Mesenchymal stem cell (in vitro differentiated cells and primary cell): ENCODE measurements at regions not wholly inside any gene's neighbourhood (a gene's known extent, or its start where the extent isn't known, plus 50 kb on each side); places are given as distances from the start of the nearest gene placed in this dataset.
A peak's percentile ranks its signal among the peaks of the same experiment; 100 is the strongest.

Experiments
- DNase-seq: peaks from one replicate; pipeline ENCODE4 v3.0.0-alpha.2; 2013
- H2AFZ ChIP-seq: one replicate; pipeline ENCODE4 v1.6.1; 2013; ENCODE audit warnings: low read depth, mild to moderate bottlenecking, control low read depth, inconsistent platforms, low read length, moderate library complexity
- H2AK5ac ChIP-seq: 2 replicates; pipeline ENCODE4 v1.6.1; 2013; ENCODE audit warnings: low read length, moderate library complexity, mild to moderate bottlenecking, inconsistent platforms; ENCODE audit not compliant: severe bottlenecking
- H2BK120ac ChIP-seq: one replicate; pipeline ENCODE4 v1.6.1; 2013; ENCODE audit warnings: low read depth, mild to moderate bottlenecking, inconsistent platforms, low read length, moderate library complexity
- H2BK12ac ChIP-seq, 2 experiments: one replicate each; pipeline ENCODE4 v1.6.1; 2013; ENCODE audit warnings: inconsistent platforms in 2 of 2, low read length in 2 of 2, mild to moderate bottlenecking in 2 of 2, moderate library complexity in 2 of 2, control low read depth in 1 of 2
- H2BK15ac ChIP-seq: one replicate; pipeline ENCODE4 v1.6.1; 2013; ENCODE audit warnings: mild to moderate bottlenecking, low read depth, inconsistent platforms; ENCODE audit not compliant: poor library complexity, severe bottlenecking
- H2BK5ac ChIP-seq: 2 replicates; pipeline ENCODE4 v1.6.1; 2013; ENCODE audit warnings: low read depth, mild to moderate bottlenecking, low read length, control low read depth, inconsistent platforms; ENCODE audit not compliant: poor library complexity, severe bottlenecking
- H3K14ac ChIP-seq, 2 experiments: one replicate each; pipeline ENCODE4 v1.6.1; 2013; ENCODE audit warnings: inconsistent platforms in 2 of 2, low read length in 2 of 2, control low read depth in 1 of 2, mild to moderate bottlenecking in 1 of 2, moderate library complexity in 1 of 2
- H3K18ac ChIP-seq, 2 experiments: one replicate each; pipeline ENCODE4 v1.6.1; 2013; ENCODE audit warnings: inconsistent platforms in 2 of 2, low read length in 2 of 2, control low read depth in 1 of 2, low read depth in 1 of 2, mild to moderate bottlenecking in 1 of 2
- H3K23ac ChIP-seq, 2 experiments: one replicate each; pipeline ENCODE4 v1.6.1; 2013; ENCODE audit warnings: inconsistent platforms in 2 of 2, low read length in 2 of 2, mild to moderate bottlenecking in 2 of 2, moderate library complexity in 2 of 2, control low read depth in 1 of 2
- H3K27ac ChIP-seq: 2 replicates; pipeline ENCODE4 v1.5.1; 2013; ENCODE audit warnings: mild to moderate bottlenecking, moderate library complexity, low read length, control low read depth, inconsistent platforms; ENCODE audit not compliant: poor library complexity, severe bottlenecking
- H3K27me3 ChIP-seq, 2 experiments: 2 replicates each; pipeline versions ENCODE4 v1.6.1 to v1.7.0; 2013; ENCODE audit warnings: low read length in 2 of 2, mild to moderate bottlenecking in 2 of 2, moderate library complexity in 2 of 2, control low read depth in 1 of 2, inconsistent platforms in 1 of 2; ENCODE audit not compliant: control insufficient read depth in 1 of 2, insufficient read depth in 1 of 2
- H3K36me3 ChIP-seq, 2 experiments: 2 replicates each; pipeline versions ENCODE4 v1.6.1 to v1.7.0; 2013; ENCODE audit warnings: low read length in 2 of 2, control low read depth in 1 of 2, inconsistent platforms in 1 of 2, low read depth in 1 of 2, mild to moderate bottlenecking in 1 of 2; ENCODE audit not compliant: insufficient read depth in 2 of 2, control insufficient read depth in 1 of 2
- H3K4ac ChIP-seq, 2 experiments: one replicate each; pipeline ENCODE4 v1.6.1; 2013; ENCODE audit warnings: inconsistent platforms in 2 of 2, low read length in 2 of 2, mild to moderate bottlenecking in 2 of 2, moderate library complexity in 2 of 2, control low read depth in 1 of 2, low read depth in 1 of 2
- H3K4me1 ChIP-seq: 2 replicates; pipeline ENCODE4 v1.6.1; 2013; ENCODE audit warnings: low read depth, low read length, control low read depth; ENCODE audit not compliant: control insufficient read depth, insufficient read depth
- H3K4me2 ChIP-seq: 2 replicates; pipeline ENCODE4 v1.6.1; 2013; ENCODE audit warnings: low read length, mild to moderate bottlenecking, inconsistent platforms; ENCODE audit not compliant: poor library complexity, severe bottlenecking
- H3K4me3 ChIP-seq, 2 experiments: 2 replicates each; pipeline versions ENCODE4 v1.5.1 to v1.7.0; 2013; ENCODE audit warnings: low read length in 2 of 2, mild to moderate bottlenecking in 2 of 2, control low read depth in 1 of 2, low read depth in 1 of 2; ENCODE audit not compliant: insufficient read depth in 1 of 2
- H3K79me1 ChIP-seq: replicated peaks from 2 replicates; pipeline ENCODE4 v1.6.1; 2013; ENCODE audit warnings: mild to moderate bottlenecking, control low read depth, low read length, inconsistent platforms; ENCODE audit not compliant: poor library complexity, severe bottlenecking
- H3K9ac ChIP-seq: 2 replicates; pipeline ENCODE4 v1.7.0; 2013; ENCODE audit warnings: mild to moderate bottlenecking, low read length, moderate library complexity
- H3K9me3 ChIP-seq: 2 replicates; pipeline ENCODE4 v1.7.0; 2013; ENCODE audit warnings: mild to moderate bottlenecking, low read length; ENCODE audit not compliant: control insufficient read depth
- H4K8ac ChIP-seq: one replicate; pipeline ENCODE4 v1.6.1; 2013; ENCODE audit warnings: inconsistent platforms, mild to moderate bottlenecking, low read length, moderate library complexity
- H4K91ac ChIP-seq: one replicate; pipeline ENCODE4 v1.6.1; 2013; ENCODE audit warnings: mild to moderate bottlenecking, low read length, inconsistent platforms
- WGBS: methylation state at CpG from one replicate; pipeline ENCODE4 v1.1.7; 2013; ENCODE audit warnings: mixed read lengths; 5-methylcytosine and 5-hydroxymethylcytosine counted together

DNA sequence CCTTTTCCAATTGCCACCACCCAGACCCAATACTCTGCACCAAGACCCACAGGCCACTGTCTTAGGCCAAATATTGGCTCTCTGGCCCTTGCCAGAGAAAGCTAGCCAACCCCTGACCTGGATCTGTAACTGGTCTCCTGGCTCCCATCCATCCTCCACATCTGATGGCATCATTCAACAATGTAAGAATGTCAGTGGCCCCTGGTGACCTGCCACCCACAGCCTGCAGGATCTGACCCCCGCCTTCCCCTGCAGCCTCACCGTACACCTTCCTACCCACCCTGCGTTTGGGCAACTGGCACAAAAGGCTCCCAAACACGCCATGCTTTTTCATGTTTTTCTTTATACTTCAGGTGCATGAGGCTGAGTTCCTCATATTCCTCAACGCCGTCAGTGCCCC is 60.0 kb upstream of the ASAP2 start:
- Histone ChIP-seq H4K8ac (no peak overlapping the region), H3K18ac (no peak overlapping the region), H4K91ac (peak overlapping the region; percentile 64), H3K4me3 (no peak overlapping the region), H3K9ac (no peak overlapping the region), H2BK15ac (no peak overlapping the region), H2AFZ (no peak overlapping the region), H3K4ac (no peak overlapping the region), H3K36me3 (peaks cover 0 to 3% of the 10 kb centered on the region in 2 experiments), H3K14ac (no peak overlapping the region), H3K4me1 (peaks cover 9% of the 10 kb centered on the region), H3K79me1 (no peaks in the 10 kb centered on the region), H3K27me3 (no peaks in the 10 kb centered on the region), H3K23ac (no peak overlapping the region), H3K4me2 (no peak overlapping the region), H3K27ac (no peak overlapping the region), H2BK5ac (no peak overlapping the region), H3K9me3 (no peaks in the 10 kb centered on the region), H2BK120ac (no peak overlapping the region), H2BK12ac (peak overlapping the region in 1 of 2 experiments; percentile 29), H2AK5ac (no peak overlapping the region)
- WGBS = 98% methylated on average over 6 of the region's 6 CpGs
- DNase-seq = no peak

DNA sequence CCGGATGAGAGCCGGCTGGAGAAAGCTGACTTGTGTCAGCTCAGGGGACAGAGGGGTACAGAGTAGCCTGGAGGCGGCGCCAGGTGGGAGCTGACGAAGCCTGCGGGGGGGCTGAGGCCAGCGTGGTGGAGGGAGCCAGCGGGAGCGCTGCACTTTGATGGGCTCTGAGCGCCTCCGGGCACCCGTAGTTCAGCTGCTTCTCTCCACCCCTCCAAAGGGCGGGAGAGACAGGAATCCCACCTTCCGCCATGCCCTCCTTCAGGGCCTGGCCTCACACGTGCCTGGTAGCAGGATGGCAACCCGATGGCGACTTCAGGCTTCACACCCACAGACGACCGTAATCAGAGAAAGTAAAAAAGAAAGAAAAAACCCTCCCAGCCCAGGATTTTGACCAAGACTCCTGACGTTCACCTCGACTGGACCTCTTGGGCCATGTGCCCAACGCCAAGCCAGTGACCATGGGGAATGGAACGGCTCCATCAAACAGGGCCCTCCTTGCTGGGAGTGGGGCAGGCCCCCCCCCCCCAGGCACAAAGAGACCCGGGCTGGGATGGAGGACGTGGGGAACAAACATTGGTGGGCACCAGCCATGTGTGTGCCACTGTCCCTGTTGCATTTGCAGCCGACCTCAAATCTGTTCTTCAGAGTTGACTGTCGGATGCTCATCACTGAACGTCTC is 60.7 kb upstream of the ASAP2 start:
- Histone ChIP-seq H2BK120ac (no peak overlapping the region), H3K4ac (no peak overlapping the region), H3K36me3 (peaks cover 0 to 3% of the 10 kb centered on the region in 2 experiments), H3K27me3 (no peaks in the 10 kb centered on the region), H3K4me1 (peaks cover 11% of the 10 kb centered on the region), H3K23ac (no peak overlapping the region), H2AK5ac (no peak overlapping the region), H3K9ac (no peak overlapping the region), H3K14ac (no peak overlapping the region), H3K27ac (no peak overlapping the region), H4K91ac (peak overlapping the region; percentile 9), H3K4me3 (no peak overlapping the region), H4K8ac (no peak overlapping the region), H2BK12ac (peak overlapping the region in 1 of 2 experiments; percentile 57), H2BK5ac (no peak overlapping the region), H3K79me1 (no peaks in the 10 kb centered on the region), H3K18ac (no peak overlapping the region), H3K4me2 (no peak overlapping the region), H3K9me3 (no peaks in the 10 kb centered on the region), H2BK15ac (peak overlapping the region; percentile 1), H2AFZ (no peak overlapping the region)
- DNase-seq = no peak
- WGBS = 87% methylated on average over 27 of the region's 28 CpGs

DNA sequence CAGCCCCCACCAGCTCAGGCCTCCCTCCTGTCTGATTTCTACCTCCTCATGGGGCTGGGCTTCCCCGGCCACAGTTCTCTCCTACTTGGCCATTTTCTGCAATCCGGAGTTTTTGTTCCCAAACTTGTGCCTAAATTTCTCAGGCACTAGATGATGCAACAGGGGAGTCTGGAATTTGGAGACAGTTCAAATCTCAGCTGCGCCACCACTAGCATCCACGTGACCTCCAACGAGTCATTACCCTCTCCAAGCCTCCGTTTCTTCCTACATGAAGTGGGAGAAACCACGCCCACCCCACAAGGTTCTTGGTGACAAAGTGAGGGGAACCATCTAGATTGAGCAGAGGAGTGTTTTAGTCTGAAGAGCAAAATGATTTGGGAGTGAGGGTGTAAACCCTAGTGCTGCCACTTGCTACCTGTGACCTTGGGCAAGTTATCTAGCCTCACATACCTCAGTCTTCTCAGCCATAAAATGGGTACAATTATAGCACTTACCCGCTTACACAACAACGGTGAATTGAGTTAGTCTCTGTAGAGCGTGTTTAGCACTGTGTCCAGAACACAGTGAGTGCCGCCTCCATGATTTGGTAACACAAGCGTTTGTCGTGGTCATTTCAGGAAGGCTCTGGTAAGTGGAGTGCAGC is 61.4 kb upstream of the ASAP2 start:
- H4K8ac ChIP-seq = peak overlapping the region; percentile 28
- peak overlapping the region in 1 of 2 experiments; percentile 90 for H2BK12ac ChIP-seq
- peak overlapping the region; percentile 36 for H3K9ac ChIP-seq
- no peaks in the 10 kb centered on the region for H3K79me1 ChIP-seq
- H2AK5ac ChIP-seq = no peak overlapping the region
- peaks cover 11% of the 10 kb centered on the region for H3K4me1 ChIP-seq
- 87% methylated on average over 9 of the region's 13 CpGs for WGBS
- H2BK5ac ChIP-seq = no peak overlapping the region
- no peak overlapping the region for H2AFZ ChIP-seq
- no peak overlapping the region for H3K18ac ChIP-seq
- H3K36me3 ChIP-seq = peaks cover 0 to 3% of the 10 kb centered on the region in 2 experiments
- no peak overlapping the region for H2BK120ac ChIP-seq
- no peak overlapping the region for H3K4me3 ChIP-seq
- H3K14ac ChIP-seq = peak overlapping the region in 1 of 2 experiments; percentile 71
- H3K27me3 ChIP-seq = no peaks in the 10 kb centered on the region
- peak overlapping the region; percentile 1 for H2BK15ac ChIP-seq
- H3K23ac ChIP-seq = no peak overlapping the region
- H3K4ac ChIP-seq = no peak overlapping the region
- peak overlapping the region; percentile 9 for H4K91ac ChIP-seq
- H3K27ac ChIP-seq = no peak overlapping the region
- H3K9me3 ChIP-seq = no peaks in the 10 kb centered on the region
- no peak overlapping the region for H3K4me2 ChIP-seq
- DNase-seq = peak; percentile 12

DNA sequence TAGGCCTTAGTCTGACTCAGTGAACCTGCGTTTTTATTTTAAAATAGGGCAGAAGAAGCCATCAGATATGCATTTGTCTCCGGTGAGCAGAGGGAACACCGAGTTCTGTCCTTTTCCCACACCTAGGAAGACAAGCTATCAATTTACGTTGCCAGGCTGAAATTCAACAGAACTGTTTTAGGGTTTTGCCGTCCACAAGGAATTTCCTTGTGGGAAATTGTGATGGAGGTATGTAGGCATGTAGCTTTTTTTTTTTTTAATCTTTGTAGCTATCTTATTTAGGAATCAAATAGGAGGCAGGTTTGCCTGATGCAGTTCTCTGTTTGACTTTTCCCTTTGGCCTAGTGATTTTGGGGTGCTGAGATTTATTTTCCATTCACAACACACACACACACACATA is 62.0 kb upstream of the ASAP2 start:
- Histone ChIP-seq H3K4me3 (no peak overlapping the region), H2AFZ (no peak overlapping the region), H3K27ac (no peak overlapping the region), H2BK5ac (no peak overlapping the region), H3K14ac (no peak overlapping the region), H3K4me2 (no peak overlapping the region), H3K18ac (no peak overlapping the region), H3K4ac (no peak overlapping the region), H3K27me3 (no peaks in the 10 kb centered on the region), H3K9ac (peak overlapping the region; percentile 36), H3K36me3 (peaks cover 0 to 3% of the 10 kb centered on the region in 2 experiments), H3K79me1 (no peaks in the 10 kb centered on the region), H3K4me1 (peaks cover 14% of the 10 kb centered on the region), H3K9me3 (no peaks in the 10 kb centered on the region), H2AK5ac (no peak overlapping the region), H2BK12ac (peak overlapping the region in 1 of 2 experiments; percentile 90), H4K91ac (no peak overlapping the region), H2BK120ac (no peak overlapping the region), H3K23ac (no peak overlapping the region), H4K8ac (no peak overlapping the region), H2BK15ac (no peak overlapping the region)
- peak; percentile 18 for DNase-seq
- 79% methylated on average over 5 of the region's 5 CpGs for WGBS
